ENCODE measurements at regions not wholly inside any gene's neighbourhood (a gene's known extent, or its start where the extent isn't known, plus 50 kb on each side); places are given as distances from the start of the nearest gene placed in this dataset.

DNA sequence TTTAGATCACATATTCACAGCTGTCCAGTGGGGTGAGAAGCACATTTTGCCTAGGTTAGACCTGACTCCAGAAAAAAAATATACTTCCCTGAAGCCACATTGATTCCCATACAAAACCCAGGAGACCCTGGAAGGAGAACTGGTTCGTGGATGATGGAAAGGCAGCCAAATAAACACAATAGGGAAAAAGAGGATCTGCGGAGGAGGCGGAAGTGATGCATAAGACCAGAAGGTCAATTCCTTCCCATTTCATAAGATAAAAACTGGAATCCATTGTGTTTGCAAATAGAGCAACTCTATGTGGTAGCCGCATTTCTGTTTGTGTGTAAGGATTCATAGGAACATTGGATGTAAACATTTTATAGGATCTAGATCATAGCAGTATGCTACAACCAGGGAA lies 781.9 kb upstream of the GRM7 start:
- in situ Hi-C loops (cut with HindIII; ENCODE audit: low pct_unique_long_range_greater_than_20kb, low sequenced_read_pairs) = no loop called here
- DNase-seq (ENCODE audit: low read depth, low spot score) = no peak

DNA sequence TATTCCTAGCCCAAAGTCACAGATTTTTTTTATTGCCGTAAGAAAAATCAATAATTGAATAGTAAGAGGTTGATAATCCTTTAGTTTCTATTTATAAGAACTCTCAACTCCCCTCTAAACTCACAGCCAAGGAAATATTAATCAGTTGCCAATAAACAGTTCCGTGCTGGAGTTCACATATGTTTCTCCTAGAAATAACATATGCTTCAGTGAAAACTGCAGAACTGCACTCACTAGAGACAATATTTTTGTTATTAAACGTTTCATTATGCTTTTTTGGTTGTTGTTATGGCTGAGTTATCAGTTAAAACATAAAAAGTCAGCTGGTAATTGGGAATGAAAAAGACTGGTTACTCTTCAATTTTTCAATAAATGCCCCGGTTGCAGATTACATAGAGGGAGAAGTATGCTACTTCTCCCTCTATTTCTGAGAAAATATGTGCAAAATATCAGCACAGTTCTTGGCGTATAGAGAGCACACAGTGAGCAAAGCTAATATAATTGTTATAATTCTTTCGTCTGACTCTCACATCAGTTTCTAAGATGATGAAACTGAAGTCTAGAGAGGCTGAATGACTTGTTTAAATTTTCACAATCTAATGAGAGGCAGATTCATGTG lies 781.2 kb upstream of the GRM7 start:
- in situ Hi-C loops (cut with HindIII; ENCODE audit: low pct_unique_long_range_greater_than_20kb, low sequenced_read_pairs) = no loop called here
- no peak for DNase-seq (ENCODE audit: low read depth, low spot score)

DNA sequence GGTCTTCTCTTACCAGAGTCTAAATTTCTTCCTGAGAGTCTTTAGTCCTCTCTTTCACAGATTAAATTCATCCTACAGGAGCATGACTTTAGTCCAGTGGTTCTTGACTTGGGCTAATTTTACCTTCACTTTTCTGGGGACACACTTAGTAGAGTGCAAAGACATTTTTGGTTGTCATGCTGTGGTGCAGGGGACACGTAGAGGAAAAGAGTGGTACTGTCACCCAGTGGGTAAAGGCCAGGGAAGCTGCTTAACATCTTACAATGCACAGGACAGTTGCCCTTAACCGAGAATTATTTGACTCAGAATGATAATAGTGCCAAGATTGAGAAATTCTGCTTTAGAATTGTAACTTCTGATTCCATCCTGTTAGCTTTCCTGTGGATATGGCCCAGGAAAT lies 772.5 kb upstream of the GRM7 start:
- DNase-seq (ENCODE audit: low read depth, low spot score) = no peak
- in situ Hi-C loops (cut with HindIII; ENCODE audit: low pct_unique_long_range_greater_than_20kb, low sequenced_read_pairs) = no loop called here

DNA sequence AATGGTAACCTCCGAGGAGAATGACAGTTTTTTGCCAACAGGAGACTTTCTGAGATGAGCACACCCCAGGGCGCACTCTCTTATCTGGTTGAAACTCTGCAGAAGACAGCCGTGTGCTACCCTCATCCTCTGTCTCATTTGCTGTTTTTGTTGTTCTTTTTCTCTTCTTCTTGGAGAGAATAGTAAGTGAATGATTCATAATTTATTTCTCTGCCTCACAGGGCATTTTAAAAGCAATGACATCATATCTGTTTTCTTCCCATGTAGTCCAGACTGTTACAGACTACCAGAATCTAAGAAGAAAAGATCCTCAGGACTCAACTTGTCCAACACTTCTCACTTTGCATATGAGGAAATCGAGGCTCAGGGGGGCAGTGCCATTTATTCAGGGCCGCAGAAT lies 771.1 kb upstream of the GRM7 start:
- in situ Hi-C loops (cut with HindIII; ENCODE audit: low pct_unique_long_range_greater_than_20kb, low sequenced_read_pairs) = no loop called here
- DNase-seq (ENCODE audit: low read depth, low spot score) = no peak

DNA sequence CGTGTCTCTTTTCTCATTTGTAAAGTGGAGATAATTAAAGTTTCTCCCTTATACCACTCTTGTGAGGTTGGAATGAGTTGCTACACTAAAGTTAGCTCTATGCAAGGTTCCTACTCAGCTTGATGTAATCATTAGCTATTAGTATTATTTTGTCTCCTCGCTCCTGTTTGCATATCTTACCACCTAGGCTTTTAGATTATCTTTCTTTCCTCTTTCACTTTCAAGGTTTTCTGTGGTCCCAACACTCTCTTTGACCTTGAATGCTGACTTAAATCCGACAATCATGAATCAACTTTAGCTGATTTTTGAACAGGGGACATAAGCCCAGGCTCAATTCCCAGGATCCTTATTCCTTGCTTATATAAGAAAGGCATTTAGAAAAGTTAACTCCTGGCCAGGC lies 769.7 kb upstream of the GRM7 start:
- no peak for DNase-seq (ENCODE audit: low read depth, low spot score)
- in situ Hi-C loops (cut with HindIII; ENCODE audit: low pct_unique_long_range_greater_than_20kb, low sequenced_read_pairs) = no loop called here

DNA sequence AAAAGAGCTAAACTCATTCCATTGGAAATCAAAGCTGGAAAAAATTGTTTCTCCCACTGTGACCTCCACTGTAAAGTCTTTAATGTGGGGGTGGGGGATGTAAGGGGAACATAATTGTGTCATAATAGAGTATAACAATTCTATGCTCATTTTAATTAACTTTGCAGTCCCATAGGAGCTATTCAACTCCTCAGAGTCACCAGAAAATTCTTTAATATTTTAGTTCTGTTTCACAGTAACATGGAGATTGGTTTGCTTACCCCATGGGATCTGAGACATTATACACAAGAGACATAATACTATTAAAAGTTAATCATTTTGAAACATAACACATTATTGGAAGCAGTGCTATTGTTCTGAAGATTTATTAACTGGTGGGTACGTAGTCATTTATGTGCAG lies 765.9 kb upstream of the GRM7 start:
- DNase-seq (ENCODE audit: low read depth, low spot score) = no peak
- in situ Hi-C loops (cut with HindIII; ENCODE audit: low pct_unique_long_range_greater_than_20kb, low sequenced_read_pairs) = no loop called here

DNA sequence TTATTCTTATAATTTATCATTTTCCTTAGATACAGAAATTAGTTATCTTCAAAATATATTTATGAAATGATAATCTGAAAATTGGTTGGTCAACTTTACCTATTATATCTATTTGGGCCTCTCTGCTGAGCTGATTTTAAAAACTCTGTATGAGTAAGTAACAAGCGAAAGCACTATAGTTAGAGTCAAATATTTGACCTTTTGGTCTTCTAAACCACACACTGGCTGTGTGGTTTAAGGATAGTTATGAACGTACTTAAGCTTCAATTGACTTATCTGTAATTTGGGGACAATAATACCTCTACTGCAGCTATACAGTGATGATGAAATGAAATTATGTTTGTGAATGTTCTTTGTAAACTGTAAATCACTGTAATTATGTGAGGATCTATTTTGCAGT lies 763.9 kb upstream of the GRM7 start:
- no peak for DNase-seq (ENCODE audit: low read depth, low spot score)
- in situ Hi-C loops (cut with HindIII; ENCODE audit: low pct_unique_long_range_greater_than_20kb, low sequenced_read_pairs) = no loop called here

DNA sequence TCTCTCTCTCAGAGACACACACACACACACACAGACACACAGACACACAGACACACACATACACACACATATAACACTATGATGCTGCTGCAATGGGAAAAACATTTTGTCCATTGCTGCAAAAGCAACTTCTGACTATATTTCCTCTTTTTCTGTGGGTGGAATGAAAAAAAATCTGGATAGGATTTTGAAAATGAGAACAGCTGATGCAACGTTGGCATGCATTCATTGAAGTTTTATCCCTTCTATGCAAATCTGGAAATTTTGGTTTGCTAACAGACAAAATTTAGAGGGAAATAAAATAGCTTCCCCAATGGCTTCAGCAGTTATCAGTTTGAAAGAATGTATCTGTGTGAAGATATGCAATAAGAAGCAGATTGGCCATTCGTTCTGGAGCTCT lies 763.4 kb upstream of the GRM7 start:
- in situ Hi-C loops (cut with HindIII; ENCODE audit: low pct_unique_long_range_greater_than_20kb, low sequenced_read_pairs) = no loop called here
- DNase-seq (ENCODE audit: low read depth, low spot score) = no peak

DNA sequence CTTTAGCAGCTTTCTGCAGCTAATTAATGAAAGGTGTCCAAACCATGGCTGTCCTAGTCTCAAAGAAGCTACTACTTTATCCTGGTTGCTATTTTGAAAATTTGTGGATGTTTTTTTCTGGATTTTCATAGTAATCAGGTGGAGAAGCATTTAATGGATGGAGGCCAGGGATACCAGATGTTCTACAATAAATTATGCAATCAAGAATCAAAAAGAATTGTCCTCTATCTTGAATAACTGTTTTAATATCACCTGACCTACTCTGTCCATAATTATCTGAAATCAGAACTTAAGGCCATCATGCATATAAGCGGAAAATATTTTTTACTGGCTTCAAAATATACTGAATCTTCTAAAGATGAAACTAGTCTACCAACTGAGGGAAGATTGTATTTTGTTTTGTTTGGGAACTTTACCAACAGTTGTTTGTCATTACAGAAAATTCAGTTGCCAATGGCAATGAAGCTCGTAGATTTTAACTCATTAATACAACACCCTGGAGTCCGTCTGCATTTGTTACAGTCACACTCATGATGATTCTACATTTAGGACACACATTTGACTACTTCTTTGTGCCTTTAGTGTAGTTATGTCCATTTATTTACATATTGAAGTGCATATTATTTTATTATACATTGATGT lies 762.3 kb upstream of the GRM7 start:
- in situ Hi-C loops (cut with HindIII; ENCODE audit: low pct_unique_long_range_greater_than_20kb, low sequenced_read_pairs) = no loop called here
- no peak for DNase-seq (ENCODE audit: low read depth, low spot score)

DNA sequence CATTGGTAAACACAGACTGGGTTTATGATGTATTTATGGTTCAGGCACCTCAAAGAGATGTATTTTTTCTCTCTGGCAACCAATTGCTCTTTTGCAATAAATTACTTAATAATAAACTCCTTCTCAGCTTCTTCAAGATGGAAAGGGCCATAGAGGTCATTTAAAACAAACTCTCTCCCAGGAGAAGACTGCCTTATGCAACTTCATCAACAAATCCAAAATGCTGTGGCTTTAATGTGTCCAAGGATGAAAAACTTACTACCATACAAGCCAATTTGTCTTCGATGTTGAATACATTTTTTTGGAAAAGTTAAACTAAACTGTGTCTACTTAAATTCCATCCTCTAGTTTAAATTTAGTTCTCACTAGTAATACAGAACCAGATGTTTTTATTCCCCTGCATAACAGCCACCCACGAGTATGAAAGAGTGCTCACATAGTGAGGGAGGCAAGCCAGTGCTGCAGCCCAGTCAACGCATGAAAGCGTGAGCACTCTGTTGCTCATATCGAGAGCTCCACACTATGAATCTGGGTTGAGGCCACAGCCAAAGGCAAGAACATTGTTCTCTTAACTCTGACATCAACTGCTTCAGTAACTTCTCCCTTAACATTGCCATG lies 761.3 kb upstream of the GRM7 start:
- no peak for DNase-seq (ENCODE audit: low read depth, low spot score)
- in situ Hi-C loops (cut with HindIII; ENCODE audit: low pct_unique_long_range_greater_than_20kb, low sequenced_read_pairs) = no loop called here

DNA sequence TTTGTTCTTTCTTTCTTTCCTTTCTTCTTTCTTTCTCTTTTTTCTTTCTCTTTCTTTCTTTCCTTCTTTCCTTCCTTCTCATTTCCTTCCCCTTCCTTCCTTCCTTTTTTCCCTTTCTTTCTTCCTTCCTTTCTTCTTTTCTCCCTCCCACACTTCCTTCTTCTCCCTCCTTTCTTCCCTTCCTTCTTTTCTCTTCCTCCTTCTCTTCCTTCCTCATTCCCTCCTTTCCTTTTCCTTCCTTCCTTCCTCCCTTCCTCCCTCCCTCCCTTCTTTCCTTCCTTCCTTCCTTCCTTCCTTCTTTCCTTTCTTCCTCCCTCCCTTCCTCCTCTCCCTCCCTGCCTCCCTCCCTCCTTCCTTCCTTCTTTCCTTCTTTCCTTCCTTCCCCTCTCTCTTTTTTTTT lies 755.7 kb upstream of the GRM7 start:
- in situ Hi-C loops (cut with HindIII; ENCODE audit: low pct_unique_long_range_greater_than_20kb, low sequenced_read_pairs) = no loop called here
- no peak for DNase-seq (ENCODE audit: low read depth, low spot score)

DNA sequence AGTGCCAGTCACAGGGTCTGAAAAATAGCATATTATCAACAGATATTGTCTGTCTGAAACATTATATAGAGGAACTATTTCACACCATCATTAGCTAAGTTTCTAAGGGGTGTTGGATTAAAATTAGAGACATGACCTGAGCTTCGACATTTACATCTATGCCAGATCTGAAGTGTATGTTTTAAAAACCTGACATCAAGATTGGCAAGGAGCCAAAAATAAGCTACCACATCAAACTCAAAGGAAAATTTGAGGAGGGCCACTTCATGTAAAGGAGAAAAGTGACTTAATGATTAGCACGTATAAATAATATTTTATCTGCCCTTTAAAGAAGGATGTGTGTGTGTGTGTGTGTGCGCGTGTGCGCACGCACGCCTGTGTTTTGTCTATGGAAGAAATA lies 752.0 kb upstream of the GRM7 start:
- in situ Hi-C loops (cut with HindIII; ENCODE audit: low pct_unique_long_range_greater_than_20kb, low sequenced_read_pairs) = no loop called here
- no peak for DNase-seq (ENCODE audit: low read depth, low spot score)

DNA sequence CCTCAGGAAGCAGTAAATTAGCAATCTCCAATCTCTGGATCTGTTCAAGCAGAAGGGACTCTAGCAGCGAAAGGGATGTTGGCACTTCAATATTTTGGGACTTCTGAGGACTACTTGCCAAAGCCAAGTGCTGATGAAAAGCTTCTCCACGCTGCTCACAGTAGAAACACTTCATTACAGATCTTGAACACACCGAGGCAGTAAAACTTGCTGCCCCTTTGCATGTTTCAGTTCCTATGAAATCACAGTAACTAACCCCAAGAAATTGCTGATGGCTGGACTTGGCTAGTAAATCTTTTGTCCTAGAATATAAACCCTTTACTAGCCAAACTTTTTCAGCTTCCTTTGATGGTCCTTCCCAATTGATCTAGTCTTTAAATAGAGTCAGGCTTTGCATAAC lies 750.5 kb upstream of the GRM7 start:
- DNase-seq (ENCODE audit: low read depth, low spot score) = no peak
- in situ Hi-C loops (cut with HindIII; ENCODE audit: low pct_unique_long_range_greater_than_20kb, low sequenced_read_pairs) = no loop called here

DNA sequence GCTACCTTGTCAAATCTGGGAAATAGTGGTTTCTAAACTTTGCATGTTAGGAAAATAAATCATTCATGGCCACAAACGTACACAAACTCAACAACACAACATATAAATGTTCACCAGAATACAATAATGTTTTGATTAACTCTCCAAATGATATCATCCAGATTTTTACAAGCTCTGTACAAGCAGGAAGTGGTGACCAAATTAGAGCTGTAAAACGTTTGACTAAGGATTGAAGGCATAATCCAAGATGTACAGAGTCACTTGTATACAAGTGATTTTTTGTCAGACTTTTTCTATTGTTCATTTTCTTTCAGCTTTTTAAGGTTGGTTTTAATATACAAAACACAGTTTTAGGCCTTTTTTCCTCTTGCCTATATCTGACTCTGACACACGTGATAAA lies 748.4 kb upstream of the GRM7 start:
- in situ Hi-C loops (cut with HindIII; ENCODE audit: low pct_unique_long_range_greater_than_20kb, low sequenced_read_pairs) = no loop called here
- no peak for DNase-seq (ENCODE audit: low read depth, low spot score)

DNA sequence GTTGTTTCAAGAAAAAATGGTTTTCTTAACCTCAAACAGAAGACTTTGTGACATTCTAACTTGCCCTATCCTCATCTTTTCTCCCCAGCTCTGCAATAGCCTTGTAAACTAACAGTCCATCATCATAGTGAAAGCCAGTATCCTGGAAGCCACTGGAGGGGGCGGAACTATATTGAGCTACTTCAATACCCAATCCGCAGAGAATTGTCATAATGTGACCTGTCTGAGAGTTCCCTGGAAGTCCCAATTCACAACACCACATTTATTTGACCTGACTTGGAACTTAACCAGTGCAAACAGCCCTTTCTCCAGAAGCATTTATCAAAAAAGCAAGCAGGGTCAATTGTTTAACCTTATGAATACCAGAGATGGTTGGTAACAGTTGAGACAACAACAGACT lies 747.6 kb upstream of the GRM7 start:
- DNase-seq (ENCODE audit: low read depth, low spot score) = no peak
- in situ Hi-C loops (cut with HindIII; ENCODE audit: low pct_unique_long_range_greater_than_20kb, low sequenced_read_pairs) = no loop called here

DNA sequence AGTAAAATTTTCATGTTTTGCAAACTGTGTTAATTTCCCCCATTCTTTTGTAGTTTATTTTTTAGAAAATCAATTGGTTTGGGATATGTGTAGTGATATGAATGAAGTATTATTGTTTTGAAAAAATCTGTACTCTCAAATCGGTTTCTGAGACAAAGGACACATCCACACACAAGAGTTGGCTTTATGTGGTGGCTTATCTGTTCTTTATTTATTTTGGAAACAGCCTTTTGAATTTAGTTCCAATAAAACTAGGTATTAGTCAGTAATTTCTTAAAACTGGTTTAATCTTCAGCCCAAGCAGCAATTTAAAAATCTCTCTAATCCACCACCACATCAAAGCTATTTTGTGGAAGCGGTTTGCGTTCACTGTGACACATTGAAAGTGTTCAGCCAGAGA lies 741.5 kb upstream of the GRM7 start:
- no peak for DNase-seq (ENCODE audit: low read depth, low spot score)
- in situ Hi-C loops (cut with HindIII; ENCODE audit: low pct_unique_long_range_greater_than_20kb, low sequenced_read_pairs) = no loop called here

DNA sequence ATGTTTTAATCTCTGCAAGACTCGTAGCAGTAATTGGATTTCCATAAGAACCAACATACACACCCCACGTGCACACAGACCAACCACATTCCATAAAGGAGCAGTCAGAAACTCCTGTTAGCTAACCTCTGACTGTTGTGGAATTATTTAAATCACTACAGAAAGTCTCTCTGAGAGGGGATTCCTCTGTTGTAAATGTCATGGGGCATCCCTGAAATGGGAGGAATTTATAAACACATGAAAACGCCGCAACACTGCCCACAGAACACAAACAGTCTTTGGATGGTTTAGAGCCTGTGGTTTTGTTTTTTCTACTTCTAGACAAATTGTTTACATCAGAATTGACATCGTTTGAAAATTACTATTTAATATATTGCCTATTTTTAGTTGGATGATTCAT lies 740.1 kb upstream of the GRM7 start:
- no peak for DNase-seq (ENCODE audit: low read depth, low spot score)
- in situ Hi-C loops (cut with HindIII; ENCODE audit: low pct_unique_long_range_greater_than_20kb, low sequenced_read_pairs) = no loop called here

DNA sequence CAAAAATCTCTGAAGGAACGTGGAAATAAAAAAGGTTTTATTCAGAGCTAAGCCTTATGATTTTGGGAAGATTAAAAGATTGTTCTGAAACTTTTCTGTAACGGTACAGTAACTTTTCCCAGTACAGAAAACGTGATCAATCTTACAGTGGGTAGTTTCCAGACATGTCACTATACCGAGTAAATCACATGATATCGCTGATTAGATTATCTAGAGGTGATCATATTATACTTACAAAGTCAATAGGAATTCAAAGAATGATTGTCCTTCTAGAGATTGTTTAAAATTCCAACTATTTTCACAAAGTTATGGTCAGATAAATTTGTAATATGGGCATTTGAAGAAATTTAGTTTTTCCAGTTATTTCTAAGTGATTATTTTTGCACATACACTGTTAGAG lies 736.0 kb upstream of the GRM7 start:
- in situ Hi-C loops (cut with HindIII; ENCODE audit: low pct_unique_long_range_greater_than_20kb, low sequenced_read_pairs) = no loop called here
- DNase-seq (ENCODE audit: low read depth, low spot score) = no peak

DNA sequence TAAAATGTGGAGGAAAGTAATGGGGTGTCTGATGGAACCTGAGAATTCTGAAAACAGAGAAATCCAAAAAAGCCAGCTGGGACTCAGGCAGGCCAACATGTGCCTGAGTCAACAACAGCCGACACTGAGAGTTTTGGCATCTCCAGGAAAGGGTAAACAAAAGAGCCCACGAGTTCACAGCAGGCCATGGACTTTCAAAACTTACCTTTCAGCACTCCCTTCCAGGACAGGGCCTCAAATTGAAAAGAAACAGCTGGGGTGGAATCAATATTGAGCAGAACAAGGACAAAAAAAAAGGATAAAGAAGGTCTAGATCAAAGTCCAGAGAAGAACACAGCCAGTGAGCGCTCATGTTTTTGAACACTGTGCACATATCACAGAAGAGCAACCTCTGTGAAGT lies 735.4 kb upstream of the GRM7 start:
- DNase-seq (ENCODE audit: low read depth, low spot score) = no peak
- in situ Hi-C loops (cut with HindIII; ENCODE audit: low pct_unique_long_range_greater_than_20kb, low sequenced_read_pairs) = no loop called here

Measured in SK-MEL-5 (cell line).